ELR (cell line): ENCODE measurements at regions not wholly inside any gene's neighbourhood (a gene's known extent, or its start where the extent isn't known, plus 50 kb on each side); places are given as distances from the start of the nearest gene placed in this dataset.
A peak's percentile ranks its signal among the peaks of the same experiment; 100 is the strongest.
"Not testable (repeated sequence)": the region's sequence is repeated elsewhere in the genome, so short reads cannot be mapped to it uniquely, and the experiment has no call there.

Source experiments
- DNase-seq: peaks from one replicate; pipeline ENCODE4 v3.0.0-alpha.2; 2015; ENCODE audit warnings: low read depth

GRCh38 chr1:99501871-99502270 is 144.0 kb upstream of the PALMD start:
- no peak for DNase-seq

DNA sequence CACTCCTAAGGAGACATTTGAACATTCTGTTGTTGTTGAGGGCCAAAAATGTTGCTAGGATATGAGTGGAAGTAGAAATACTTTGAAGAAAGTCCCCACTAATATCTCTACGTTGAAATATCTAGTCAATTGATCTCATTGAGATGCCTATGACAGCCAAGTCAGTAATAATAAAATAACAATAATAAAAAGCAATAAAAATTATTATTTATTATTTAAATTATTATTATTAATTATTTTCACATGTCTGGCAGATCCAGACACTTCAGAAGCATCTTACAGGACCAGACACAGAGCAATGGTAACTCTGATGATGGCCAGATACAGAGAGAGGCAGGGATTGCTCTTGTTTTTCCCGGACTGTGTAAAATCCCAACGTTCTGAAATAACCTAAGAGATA is 143.5 kb upstream of the PALMD start:
- DNase-seq = no peak

- no peak for DNase-seq
Observed at GRCh38 chr1:99503276-99503747, 142.6 kb upstream of the PALMD start.

GRCh38 chr1:99504287-99504686 is 141.6 kb upstream of the PALMD start:
- no peak for DNase-seq

DNA sequence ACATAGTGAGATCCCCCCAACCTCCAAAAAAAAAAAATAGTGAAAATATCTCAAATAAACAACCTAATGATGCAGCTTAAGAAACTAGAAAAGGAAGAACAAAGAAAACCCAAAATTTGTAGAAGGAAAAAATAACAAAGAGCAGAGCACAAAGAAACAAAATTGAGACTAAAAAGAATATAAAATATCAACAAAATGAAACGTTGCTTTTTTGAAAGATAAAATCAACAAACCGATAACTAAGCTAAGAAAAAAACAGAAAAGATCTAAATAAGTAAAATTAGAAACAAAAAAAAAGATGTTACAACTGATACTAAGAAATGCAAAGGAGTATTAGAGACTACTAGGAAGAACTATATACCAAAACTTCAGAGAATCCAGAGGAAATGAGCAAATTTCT is 139.3 kb upstream of the PALMD start:
- no peak for DNase-seq

DNA sequence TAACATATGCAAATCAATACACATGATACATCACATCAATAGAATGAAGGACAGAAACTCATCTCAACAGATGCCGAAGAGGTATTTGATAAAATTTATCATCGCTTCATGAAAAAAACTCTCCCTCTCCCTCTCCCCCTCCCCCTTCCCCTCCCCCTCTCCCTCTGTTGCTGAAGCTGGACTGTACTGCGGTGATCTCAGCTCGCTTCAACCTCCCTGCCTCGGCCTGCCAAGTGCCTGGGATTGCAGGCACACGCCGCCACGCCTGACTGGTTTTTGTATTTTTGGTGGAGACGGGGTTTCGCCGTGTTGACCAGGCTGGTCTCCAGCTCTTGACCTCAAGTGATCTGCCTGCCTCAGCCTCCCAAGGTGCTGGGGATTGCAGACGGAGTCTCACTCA is 138.5 kb upstream of the PALMD start:
- DNase-seq = not testable (repeated sequence)

DNA sequence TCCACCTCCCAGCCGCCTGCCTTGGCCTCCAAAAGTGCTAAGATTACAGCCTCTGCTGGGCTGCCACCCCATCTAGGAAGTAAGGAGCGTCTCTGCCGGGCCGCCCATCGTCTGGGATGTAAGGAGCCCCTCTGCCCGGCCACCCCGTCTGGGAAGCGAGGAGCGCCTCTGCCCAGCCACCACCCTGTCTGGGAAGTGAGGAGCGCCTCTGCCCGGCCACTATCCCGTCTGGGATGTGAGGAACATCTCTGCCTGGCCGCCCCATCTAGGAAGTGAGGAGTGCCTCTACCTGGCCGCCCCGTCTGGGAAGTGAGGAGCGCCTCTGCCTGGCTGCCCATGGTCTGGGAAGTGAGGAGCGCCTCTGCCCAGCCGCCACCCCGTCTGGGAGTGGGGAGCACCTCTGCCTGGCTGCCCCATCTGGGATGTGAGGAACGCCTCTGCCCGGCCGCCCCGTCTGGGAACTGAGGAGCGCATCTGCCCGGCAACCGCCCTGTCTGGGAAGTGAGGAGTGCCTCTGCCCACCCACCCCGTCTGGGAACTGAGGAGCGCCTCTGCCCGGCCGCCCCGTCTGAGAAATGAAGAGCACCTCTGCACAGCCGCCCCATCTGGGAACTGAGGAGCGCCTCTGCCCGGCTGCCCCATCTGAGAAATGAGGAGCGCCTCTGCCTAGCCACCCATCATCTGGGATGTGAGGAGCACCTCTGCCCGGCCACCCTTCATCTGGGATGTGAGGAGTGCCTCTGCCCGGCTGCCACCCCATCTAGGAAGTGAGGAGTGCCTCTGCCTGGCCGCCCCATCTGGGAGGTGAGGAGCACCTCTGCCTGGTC is 137.8 kb upstream of the PALMD start:
- no peak for DNase-seq

DNA sequence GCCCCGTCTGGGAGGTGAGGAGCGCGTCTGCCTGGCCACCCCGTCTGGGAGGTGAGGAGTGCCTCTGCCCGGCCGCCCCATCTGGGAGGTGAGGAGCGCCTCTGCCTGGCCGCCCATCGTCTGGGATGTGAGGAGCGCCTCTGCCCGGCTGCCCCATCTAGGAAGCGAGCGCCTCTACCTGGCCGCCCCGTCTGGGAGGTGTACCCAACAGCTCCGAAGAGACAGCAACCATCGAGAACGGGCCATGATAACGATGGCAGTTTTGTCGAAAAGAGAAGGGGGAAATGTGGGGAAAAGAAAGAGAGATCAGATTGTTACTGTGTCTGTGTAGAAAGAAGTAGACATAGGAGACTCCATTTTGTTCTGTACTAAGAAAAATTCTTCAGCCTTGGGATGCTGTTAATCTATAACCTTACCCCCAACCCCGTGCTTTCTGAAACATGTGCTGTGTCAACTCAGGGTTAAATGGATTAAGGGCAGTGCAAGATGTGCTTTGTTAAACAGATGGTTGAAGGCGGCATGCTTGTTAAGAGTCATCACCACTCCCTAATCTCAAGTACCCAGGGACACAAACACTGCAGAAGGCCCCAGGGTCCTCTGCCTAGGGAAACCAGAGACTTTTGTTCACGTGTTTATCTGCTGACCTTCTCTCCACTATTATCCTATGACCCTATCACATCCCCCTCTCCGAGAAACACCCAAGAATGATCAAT is 137.0 kb upstream of the PALMD start:
- DNase-seq = not testable (repeated sequence)

GRCh38 chr1:99514823-99515552 is 130.9 kb upstream of the PALMD start:
- DNase-seq = not testable (repeated sequence)

DNA sequence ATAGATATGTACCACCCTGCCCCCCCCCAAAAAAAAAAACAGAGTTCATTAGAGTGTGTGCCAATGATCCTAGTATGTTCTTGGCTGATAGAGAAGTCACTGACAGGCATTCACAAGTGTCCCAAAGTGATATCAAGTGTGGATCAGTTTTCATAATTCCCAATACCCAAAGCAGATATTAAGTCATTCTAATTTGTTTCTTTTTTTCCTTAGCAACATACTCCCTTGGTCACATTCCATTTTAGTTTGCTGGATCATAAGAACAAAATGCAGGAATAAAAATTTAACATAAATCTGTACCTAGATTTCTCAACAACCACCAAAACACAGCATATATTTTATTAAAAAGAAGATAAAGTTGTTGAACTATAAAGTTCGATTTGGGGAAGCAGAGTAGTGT is 129.8 kb upstream of the PALMD start:
- DNase-seq = no peak

DNA sequence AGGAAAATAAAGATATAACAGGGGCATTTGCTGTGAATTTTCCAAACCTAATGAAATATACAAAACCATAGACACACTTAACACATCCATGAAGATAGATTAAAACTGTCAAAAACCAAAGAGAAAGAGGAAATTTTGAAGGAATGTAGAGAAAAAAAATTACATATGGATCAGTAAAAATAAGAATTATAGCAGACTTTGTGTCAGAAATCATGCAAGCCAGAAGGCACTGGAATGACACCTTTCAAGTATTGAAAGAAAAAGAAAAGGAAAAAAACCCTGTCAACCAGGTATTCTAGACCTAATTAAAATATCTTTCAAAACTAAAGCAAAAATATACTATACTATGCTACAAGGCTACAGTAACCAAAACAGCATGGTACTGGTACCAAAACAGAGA is 125.8 kb upstream of the PALMD start:
- DNase-seq = no peak

DNA sequence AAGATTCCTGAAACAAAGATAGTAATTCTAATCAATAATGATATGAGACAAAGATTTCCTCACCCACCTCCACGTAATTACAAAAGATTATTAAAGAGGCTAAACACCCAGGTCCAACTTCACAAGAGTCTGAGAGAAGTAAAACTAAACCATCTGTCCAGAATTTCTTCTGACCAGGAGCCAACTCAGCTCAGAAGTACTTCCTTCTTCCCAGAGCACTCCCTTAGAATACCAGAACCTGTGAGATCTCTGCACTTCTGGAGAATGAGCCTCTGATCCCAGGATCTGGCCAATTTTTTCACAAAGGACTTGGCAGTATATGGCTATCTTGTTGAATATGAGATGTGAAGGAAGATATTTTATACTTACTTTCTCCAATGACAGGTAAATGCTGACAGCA is 120.6 kb upstream of the PALMD start:
- DNase-seq = no peak

DNA sequence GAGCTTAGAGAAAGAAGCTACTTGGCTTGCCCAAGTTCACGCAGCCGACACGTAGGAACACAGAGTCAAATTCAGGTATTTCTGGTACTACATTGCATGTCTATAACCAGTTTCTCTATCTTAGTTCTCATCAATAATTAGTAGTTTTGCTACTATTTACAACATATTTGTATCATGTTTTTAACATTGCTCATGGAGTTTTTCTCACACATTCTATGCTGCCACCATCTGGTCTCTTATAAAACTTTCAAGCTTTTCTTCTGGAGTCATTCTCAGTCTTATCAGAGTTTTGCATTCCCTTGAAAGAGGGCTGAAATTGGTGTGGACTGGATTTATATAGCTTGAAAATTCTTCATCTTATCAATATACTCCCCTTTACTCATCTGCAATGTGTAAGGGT is 118.8 kb upstream of the PALMD start:
- peak; percentile 41 for DNase-seq

GRCh38 chr1:99527545-99527944 is 118.4 kb upstream of the PALMD start:
- DNase-seq = no peak

GRCh38 chr1:99529002-99529401 is 116.9 kb upstream of the PALMD start:
- no peak for DNase-seq

GRCh38 chr1:99531578-99532275 is 114.2 kb upstream of the PALMD start:
- no peak for DNase-seq

GRCh38 chr1:99532276-99532580 is 113.7 kb upstream of the PALMD start:
- no peak for DNase-seq

- no peak for DNase-seq
Observed at GRCh38 chr1:99533909-99534637, 111.8 kb upstream of the PALMD start.

DNA sequence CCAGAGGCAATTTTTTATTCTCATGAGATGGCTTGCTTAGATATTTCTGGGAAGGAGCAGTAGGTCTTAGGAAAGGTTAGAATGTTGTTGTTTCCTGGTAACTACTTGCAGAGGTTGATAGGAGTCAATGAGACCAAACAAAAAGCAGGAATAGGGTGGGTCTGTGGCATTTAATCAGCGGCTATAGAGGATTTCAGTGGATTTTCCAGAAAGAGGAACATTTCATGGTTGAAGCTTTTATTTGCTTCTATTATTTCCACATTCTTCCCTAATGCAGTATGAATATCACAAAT is 111.3 kb upstream of the PALMD start:
- DNase-seq = no peak

DNA sequence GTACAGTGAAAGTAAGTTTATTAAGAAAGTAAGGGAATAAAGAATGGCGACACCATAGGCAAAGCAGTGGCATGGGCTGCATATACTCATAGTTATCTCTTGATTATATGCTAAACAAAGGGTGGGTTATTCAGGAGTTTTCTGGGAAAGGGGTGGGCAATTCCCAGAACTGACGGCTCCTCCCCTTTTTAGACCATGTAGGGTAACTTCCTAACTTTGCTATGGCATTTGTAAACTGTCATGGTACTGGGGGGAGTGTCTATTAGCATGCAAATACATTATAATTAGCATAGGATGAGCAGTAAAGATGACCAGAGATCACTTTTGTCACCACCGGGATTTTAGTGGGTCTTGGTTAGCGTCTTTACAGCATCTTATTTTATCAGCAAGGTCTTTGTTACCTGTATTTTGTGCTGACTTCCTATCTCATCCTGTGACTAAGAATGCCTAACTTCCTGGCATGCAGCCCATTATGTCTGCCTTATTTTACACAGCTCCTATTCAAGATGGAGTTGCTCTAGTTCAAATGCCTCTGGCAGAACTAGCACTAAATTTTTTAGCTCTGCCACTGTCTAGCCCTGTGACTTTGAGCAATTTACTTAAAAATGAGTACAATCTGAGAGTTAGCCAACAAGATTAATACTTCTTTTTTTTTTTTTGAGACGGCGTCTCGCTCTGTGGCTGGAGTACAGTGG is 110.3 kb upstream of the PALMD start:
- peak; percentile 53 for DNase-seq

GRCh38 chr1:99537886-99538617 is 107.9 kb upstream of the PALMD start:
- DNase-seq = no peak
